ENCODE measurements at regions not wholly inside any gene's neighbourhood (a gene's known extent, or its start where the extent isn't known, plus 50 kb on each side); places are given as distances from the start of the nearest gene placed in this dataset.

DNA sequence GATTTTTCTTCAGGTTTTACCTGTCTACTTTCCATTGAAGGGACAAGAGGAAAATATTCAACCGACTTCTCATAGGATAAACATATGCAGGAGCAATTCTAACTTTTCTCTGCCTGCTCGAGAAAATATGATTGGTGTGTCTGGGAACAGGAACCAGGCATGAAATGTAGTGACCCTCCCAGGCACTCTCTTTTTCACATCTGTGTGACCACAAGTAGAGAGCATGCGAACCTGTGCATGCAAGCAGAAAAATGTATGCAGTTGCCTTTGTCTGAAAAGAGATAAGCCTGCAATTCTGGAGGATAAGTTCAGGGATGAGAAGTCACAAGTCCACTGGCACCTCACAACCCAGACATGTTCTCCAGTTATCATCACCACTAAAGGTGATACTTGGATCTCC lies 583.5 kb upstream of the FAT3 start:
- TF ChIP-seq, protein P1, sequence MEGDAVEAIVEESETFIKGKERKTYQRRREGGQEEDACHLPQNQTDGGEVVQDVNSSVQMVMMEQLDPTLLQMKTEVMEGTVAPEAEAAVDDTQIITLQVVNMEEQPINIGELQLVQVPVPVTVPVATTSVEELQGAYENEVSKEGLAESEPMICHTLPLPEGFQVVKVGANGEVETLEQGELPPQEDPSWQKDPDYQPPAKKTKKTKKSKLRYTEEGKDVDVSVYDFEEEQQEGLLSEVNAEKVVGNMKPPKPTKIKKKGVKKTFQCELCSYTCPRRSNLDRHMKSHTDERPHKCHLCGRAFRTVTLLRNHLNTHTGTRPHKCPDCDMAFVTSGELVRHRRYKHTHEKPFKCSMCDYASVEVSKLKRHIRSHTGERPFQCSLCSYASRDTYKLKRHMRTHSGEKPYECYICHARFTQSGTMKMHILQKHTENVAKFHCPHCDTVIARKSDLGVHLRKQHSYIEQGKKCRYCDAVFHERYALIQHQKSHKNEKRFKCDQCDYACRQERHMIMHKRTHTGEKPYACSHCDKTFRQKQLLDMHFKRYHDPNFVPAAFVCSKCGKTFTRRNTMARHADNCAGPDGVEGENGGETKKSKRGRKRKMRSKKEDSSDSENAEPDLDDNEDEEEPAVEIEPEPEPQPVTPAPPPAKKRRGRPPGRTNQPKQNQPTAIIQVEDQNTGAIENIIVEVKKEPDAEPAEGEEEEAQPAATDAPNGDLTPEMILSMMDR (IDR thresholded peaks at IDR 0.05), result no peak
- TF ChIP-seq NR1H2 (CRISPR knock-in tag; IDR thresholded peaks at IDR 0.05), result no peak
- TF ChIP-seq, protein P2, sequence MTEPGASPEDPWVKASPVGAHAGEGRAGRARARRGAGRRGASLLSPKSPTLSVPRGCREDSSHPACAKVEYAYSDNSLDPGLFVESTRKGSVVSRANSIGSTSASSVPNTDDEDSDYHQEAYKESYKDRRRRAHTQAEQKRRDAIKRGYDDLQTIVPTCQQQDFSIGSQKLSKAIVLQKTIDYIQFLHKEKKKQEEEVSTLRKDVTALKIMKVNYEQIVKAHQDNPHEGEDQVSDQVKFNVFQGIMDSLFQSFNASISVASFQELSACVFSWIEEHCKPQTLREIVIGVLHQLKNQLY (CRISPR knock-in tag; IDR thresholded peaks at IDR 0.05), result no peak
- no peak for TF ChIP-seq CREM (CRISPR knock-in tag; IDR thresholded peaks at IDR 0.05)
- TF ChIP-seq, protein P3, sequence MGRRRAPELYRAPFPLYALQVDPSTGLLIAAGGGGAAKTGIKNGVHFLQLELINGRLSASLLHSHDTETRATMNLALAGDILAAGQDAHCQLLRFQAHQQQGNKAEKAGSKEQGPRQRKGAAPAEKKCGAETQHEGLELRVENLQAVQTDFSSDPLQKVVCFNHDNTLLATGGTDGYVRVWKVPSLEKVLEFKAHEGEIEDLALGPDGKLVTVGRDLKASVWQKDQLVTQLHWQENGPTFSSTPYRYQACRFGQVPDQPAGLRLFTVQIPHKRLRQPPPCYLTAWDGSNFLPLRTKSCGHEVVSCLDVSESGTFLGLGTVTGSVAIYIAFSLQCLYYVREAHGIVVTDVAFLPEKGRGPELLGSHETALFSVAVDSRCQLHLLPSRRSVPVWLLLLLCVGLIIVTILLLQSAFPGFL (CRISPR knock-in tag; IDR thresholded peaks at IDR 0.05; ENCODE audit: borderline replicate concordance), result no peak
- no peak for TF ChIP-seq TEAD1 (CRISPR knock-in tag; IDR thresholded peaks at IDR 0.05)
- TF ChIP-seq, protein P4, sequence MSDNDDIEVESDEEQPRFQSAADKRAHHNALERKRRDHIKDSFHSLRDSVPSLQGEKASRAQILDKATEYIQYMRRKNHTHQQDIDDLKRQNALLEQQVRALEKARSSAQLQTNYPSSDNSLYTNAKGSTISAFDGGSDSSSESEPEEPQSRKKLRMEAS (CRISPR knock-in tag; IDR thresholded peaks at IDR 0.05), result no peak
- no peak for TF ChIP-seq TEAD4 (CRISPR knock-in tag; IDR thresholded peaks at IDR 0.05)
- no peak for TF ChIP-seq CBFB (CRISPR knock-in tag; IDR thresholded peaks at IDR 0.05; ENCODE audit: low read depth)
